ENCODE measurements at regions not wholly inside any gene's neighbourhood (a gene's known extent, or its start where the extent isn't known, plus 50 kb on each side); places are given as distances from the start of the nearest gene placed in this dataset.

DNA sequence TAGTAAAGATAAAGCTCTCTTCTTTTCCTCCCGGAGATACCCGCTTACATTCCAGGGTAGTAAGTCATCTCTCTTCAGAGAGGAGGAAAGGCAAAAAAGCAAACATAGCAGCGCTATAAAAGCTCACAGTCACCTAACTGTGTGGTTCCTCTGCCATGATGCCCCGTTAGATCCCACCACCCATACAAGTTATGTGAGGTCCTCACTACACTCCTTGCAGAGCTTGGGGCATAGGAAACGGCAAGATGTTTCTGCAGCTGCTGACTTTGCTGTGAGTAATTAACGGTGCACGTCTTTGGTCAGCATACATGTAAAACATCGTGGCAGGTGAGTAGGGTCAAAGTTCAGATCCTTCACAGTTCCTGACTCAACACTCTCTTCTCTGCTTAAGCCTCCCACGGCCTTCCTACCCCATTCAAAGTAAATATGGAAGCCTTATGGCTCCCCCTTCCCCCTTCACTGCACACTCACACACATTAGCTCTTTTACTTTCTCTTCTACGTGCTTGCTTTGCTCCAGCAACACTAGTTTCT, 218.9 kb downstream of the DIRAS2 start:
- H4K5ac ChIP-seq (ENCODE audit: insufficient read length, low read depth, low read length): no peak overlapping the region
- no peak overlapping the region for H2BK15ac ChIP-seq (ENCODE audit: low read length)
- H3K23ac ChIP-seq (ENCODE audit: insufficient read length): no peak overlapping the region
- no peak overlapping the region for H3K4ac ChIP-seq (replicated peaks; ENCODE audit: insufficient read length, low read depth, low read length)
- no peak overlapping the region for H2AK5ac ChIP-seq (ENCODE audit: low read depth, low read length)
- H2AFZ ChIP-seq (ENCODE audit: low read length): no peak overlapping the region
- H3K23me2 ChIP-seq (ENCODE audit: low read depth, low read length): no peaks in the 10 kb centered on the region
- no peaks in the 10 kb centered on the region for H3K79me1 ChIP-seq (ENCODE audit: low read depth, low read length)
- no peak overlapping the region for H3K4me2 ChIP-seq (ENCODE audit: insufficient read depth in 1 of 2, low read depth in 2 of 2, low read length in 2 of 2)
- H3K9ac ChIP-seq (replicated peaks in 1 of 4; ENCODE audit: extremely low read depth in 1 of 4, low read depth in 3 of 4, low read length in 3 of 4): no peak overlapping the region
- no peak overlapping the region for H4K91ac ChIP-seq (replicated peaks; ENCODE audit: insufficient read length, low read length)
- no peak overlapping the region for H3K27ac ChIP-seq (ENCODE audit: low read depth, low read length)
- POLR2A ChIA-PET (ENCODE audit: partially characterized antibody): no interaction called here
- no peaks in the 10 kb centered on the region; a peak in 1 of 7 replicates for H3K4me1 ChIP-seq (replicated peaks in 1 of 4; ENCODE audit: control insufficient read depth in 3 of 4, insufficient read depth in 4 of 4, low read length in 3 of 4)
- no peaks in the 10 kb centered on the region for H4K20me1 ChIP-seq (replicated peaks in 1 of 2; ENCODE audit: control insufficient read depth in 1 of 2, insufficient read depth in 2 of 2, low read length in 2 of 2)
- H3K36me3 ChIP-seq (ENCODE audit: control insufficient read depth in 2 of 4, insufficient read depth in 4 of 4, low read length in 3 of 4): no peaks in the 10 kb centered on the region
- no peak overlapping the region for H2BK12ac ChIP-seq (ENCODE audit: low read depth, low read length)
- no peak overlapping the region for H2BK20ac ChIP-seq (ENCODE audit: low read length)
- H2BK120ac ChIP-seq (replicated peaks; ENCODE audit: low read depth, low read length): no peak overlapping the region
- H3K27me3 ChIP-seq (replicated peaks in 1 of 4; ENCODE audit: control insufficient read depth in 3 of 4, extremely low read depth in 1 of 4, insufficient read depth in 3 of 4, low read length in 3 of 4): no peaks in the 10 kb centered on the region
- CTCF ChIA-PET (ENCODE audit: partially characterized antibody): interaction anchor here (1.3 kb wide), 1 partner anchor 10 kb away, joined by 4 read pairs; no protein-coding TSS in a partner anchor
- DNase-seq (ENCODE audit: low read depth in 1 of 2, low spot score in 2 of 2) (no peak), FAIRE-seq (no peak)
- no peak overlapping the region for H3K18ac ChIP-seq (ENCODE audit: extremely low read depth, low read length)
- no peak overlapping the region for H4K8ac ChIP-seq (ENCODE audit: extremely low read depth, insufficient read depth, low read length)
- no peak overlapping the region for H2BK5ac ChIP-seq (ENCODE audit: low read depth, low read length)
- WGBS, 2 experiments (ENCODE audit: extremely low coverage in 1 of 2, insufficient coverage in 1 of 2, insufficient read length in 1 of 2, insufficient replicate concordance in 2 of 2, low coverage in 1 of 2, low lambda C conversion rate in 2 of 2, missing lambda C conversion rate in 1 of 2): 85% methylated on average over 10 of the region's 10 CpGs; no CpG with 5 or more reads in 1 of the 2 experiments
- no peak overlapping the region for H3K56ac ChIP-seq (replicated peaks; ENCODE audit: insufficient read length, low read depth, low read length)
- no peaks in the 10 kb centered on the region for H3K79me2 ChIP-seq (ENCODE audit: control insufficient read depth in 1 of 2, insufficient read depth in 2 of 2, low read length in 2 of 2)
- no peak for TF ChIP-seq KDM4A (IDR thresholded peaks at IDR 0.05; ENCODE audit: low read depth, low read length, severe bottlenecking)
- TF ChIP-seq TEAD4 (IDR thresholded peaks at IDR 0.05; ENCODE audit: low read depth, low read length): no peak
- TF ChIP-seq KDM1A (IDR thresholded peaks at IDR 0.05; ENCODE audit: borderline replicate concordance, low read length): no peak
- TF ChIP-seq RFX5 (IDR thresholded peaks at IDR 0.05; ENCODE audit: borderline replicate concordance, low read depth, low read length): no peak
- TF ChIP-seq TAF7 (optimal IDR thresholded peaks at IDR 0.05; ENCODE audit: borderline replicate concordance, low read depth, low read length): no peak
- TF ChIP-seq EZH2 (IDR thresholded peaks at IDR 0.05; ENCODE audit: low read depth, low read length, severe bottlenecking): no peak
- TF ChIP-seq HDAC6 (IDR thresholded peaks at IDR 0.05; ENCODE audit: low read depth, low read length): no peak
- TF ChIP-seq SIX5 (IDR thresholded peaks at IDR 0.05; ENCODE audit: low read depth, low read length): no peak
- TF ChIP-seq, protein P1, sequence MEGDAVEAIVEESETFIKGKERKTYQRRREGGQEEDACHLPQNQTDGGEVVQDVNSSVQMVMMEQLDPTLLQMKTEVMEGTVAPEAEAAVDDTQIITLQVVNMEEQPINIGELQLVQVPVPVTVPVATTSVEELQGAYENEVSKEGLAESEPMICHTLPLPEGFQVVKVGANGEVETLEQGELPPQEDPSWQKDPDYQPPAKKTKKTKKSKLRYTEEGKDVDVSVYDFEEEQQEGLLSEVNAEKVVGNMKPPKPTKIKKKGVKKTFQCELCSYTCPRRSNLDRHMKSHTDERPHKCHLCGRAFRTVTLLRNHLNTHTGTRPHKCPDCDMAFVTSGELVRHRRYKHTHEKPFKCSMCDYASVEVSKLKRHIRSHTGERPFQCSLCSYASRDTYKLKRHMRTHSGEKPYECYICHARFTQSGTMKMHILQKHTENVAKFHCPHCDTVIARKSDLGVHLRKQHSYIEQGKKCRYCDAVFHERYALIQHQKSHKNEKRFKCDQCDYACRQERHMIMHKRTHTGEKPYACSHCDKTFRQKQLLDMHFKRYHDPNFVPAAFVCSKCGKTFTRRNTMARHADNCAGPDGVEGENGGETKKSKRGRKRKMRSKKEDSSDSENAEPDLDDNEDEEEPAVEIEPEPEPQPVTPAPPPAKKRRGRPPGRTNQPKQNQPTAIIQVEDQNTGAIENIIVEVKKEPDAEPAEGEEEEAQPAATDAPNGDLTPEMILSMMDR (IDR thresholded peaks at IDR 0.05; ENCODE audit: control extremely low read depth in 1 of 3, insufficient read depth in 1 of 3, low read depth in 1 of 3, low read length in 3 of 3): no peak
- TF ChIP-seq JUN (IDR thresholded peaks at IDR 0.05; ENCODE audit: low read depth, low read length): no peak
- no peak overlapping the region for H3K4me3 ChIP-seq (ENCODE audit: extremely low read depth in 1 of 4, insufficient read depth in 2 of 4, low read depth in 3 of 4, low read length in 4 of 4)
- no peak overlapping the region for H3K14ac ChIP-seq (ENCODE audit: insufficient read length)
- no peaks in the 10 kb centered on the region for H3K9me3 ChIP-seq (ENCODE audit: insufficient read depth in 2 of 2, low read depth in 1 of 2, low read length in 1 of 2)

Data from H1 (cell line).